Islet precursor cell (in vitro differentiated cells): ENCODE measurements at regions not wholly inside any gene's neighbourhood (a gene's known extent, or its start where the extent isn't known, plus 50 kb on each side); places are given as distances from the start of the nearest gene placed in this dataset.
"Not testable (repeated sequence)": the region's sequence is repeated elsewhere in the genome, so short reads cannot be mapped to it uniquely, and the experiment has no call there.

Experiments used
- DNase-seq: peaks from one replicate; pipeline ENCODE4 v3.0.0-alpha.2; 2018

DNA sequence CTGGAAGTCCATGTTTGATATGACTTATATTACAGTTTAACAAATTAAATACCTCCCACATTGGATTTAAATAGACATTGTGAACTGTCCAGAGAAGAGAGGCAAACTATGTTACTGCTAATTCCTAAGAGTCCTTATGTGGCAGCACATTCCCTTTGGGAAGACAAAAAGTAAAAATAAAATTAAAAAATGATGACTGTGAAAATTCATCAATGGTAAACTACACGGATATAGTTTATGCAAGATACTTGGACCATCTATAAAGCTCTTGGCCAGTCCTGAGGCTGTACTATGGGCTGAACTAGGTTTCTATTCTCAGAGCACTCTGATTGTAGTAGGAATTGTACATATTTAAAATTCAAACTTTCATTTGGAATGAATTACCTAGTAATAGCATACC lies 206.4 kb downstream of the LRRK2 start:
- no peak for DNase-seq

DNA sequence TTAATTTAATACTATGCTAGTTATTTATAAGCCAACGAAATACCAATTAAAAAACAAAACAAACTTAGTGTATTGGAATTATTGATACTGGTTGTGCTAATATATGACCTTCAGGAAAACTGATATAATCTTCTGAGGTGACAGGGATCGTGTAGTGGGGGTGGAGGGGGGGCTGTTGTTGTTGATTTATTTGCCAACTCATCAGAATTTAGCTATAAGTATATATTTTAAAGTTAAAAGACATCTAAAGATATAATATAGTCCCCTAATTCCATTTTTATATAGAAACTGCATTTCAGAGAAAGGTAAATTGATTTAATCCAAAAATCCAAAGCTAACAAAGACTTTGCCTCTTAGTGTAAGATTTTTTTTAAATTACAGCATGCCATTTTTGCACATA lies 210.5 kb downstream of the LRRK2 start:
- DNase-seq: no peak

GRCh38 chr12:40435951-40436350 lies 211.2 kb downstream of the LRRK2 start:
- DNase-seq: no peak

DNA sequence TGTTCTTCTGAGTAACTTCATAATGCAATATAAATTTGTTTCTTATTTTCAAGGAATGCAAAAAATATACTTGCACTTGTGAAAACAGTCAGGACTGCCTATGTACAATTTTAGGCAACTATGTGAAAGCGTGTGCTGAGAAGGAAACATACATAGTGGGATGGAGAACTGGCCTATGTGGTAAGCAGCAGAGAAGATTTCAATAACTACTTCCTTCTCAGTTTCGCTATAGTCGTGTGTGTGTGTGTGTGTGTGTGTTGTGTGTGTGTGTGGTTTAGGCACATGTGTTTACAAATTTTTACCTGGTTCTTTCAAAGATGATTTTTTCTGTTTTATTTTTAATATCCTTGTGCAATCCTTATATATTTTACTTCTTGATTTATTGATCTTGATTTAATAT lies 211.8 kb downstream of the LRRK2 start:
- no peak for DNase-seq

- no peak for DNase-seq
These were observed 215.1 kb downstream of the LRRK2 start for GRCh38 chr12:40439771-40440492.

DNA sequence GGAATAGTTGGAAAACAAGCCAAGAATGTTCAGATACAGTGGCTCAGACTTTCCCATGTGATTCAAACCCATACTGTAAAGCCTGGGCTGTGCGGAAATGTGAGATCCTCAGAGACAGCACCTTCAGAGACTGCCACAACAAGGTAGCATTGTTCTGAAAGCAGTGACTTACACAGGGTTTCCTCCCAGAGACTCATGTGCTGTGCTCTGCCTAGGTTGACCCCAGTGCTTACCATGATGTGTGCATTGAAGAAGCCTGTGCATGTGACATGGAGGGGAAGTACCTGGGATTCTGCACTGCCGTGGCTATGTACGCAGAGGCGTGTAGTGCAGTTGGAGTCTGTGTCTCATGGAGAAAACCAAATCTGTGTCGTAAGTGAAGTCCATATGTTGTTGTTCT lies 219.4 kb downstream of the LRRK2 start:
- peak; percentile 78 for DNase-seq

GRCh38 chr12:40446385-40446784 lies 221.6 kb downstream of the LRRK2 start:
- no peak for DNase-seq

GRCh38 chr12:40448523-40448922 lies 223.7 kb downstream of the LRRK2 start:
- DNase-seq: not testable (repeated sequence)

- DNase-seq: no peak
These were observed 226.9 kb downstream of the LRRK2 start for GRCh38 chr12:40451661-40452060.

DNA sequence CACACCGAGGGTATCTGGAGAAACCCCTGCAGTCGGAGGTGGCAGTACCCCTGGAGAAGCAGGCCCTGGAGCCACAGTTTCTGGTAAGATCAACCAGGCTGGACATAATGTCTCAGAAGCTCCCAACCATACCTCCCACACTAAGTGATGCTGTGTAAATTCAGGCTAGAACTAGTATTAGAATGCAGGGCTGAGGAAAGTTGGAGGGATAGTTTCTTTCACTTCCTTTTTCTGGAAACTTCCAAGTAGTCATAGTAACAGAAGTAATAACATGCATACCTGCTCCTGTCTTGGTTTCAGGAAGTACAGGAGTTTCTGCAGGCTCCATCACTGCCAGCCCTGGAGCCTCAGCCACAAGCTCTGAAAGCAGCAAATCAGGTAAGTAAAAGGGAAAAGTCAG lies 228.1 kb upstream of the CNTN1 start:
- DNase-seq: no peak

DNA sequence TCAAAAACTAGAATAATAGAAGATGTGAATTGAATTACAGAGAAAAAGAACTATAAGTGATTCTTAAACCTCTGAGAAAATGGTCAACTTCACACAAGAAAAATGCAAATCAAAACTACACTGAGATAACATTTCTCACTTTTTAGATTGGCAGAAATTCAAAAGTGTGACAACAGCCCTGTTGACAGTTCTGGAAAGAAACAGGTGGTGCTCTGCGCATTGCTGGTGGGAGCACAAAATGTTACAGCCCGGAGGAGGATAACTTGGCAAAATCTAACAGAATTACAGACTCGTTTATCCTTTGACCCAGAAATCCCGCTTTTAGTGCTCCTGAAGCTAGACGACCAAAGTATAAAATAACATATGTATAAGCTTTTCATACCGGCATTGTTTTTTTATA lies 222.5 kb upstream of the CNTN1 start:
- DNase-seq: no peak

GRCh38 chr12:40473962-40474361 lies 218.3 kb upstream of the CNTN1 start:
- DNase-seq: no peak

DNA sequence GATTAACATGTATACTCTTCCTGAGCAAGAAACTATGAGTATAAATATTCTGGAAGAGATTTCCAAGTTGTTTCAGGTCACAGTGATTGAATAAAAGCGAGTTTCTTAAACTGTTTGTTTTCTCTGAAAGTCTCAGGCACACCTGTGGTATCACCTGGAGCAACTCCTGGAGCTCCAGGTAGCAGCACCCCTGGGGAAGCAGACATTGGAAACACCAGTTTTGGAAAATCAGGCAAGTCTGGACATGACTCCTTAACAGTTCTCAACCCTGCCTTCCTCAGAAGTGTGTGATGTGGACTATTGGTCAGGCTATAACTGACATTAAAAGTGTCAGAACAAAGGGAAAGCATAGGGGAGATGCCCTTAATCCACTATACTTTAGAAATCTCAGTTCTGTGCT lies 217.6 kb upstream of the CNTN1 start:
- DNase-seq: no peak

- DNase-seq: no peak
These were observed 192.4 kb upstream of the CNTN1 start for GRCh38 chr12:40499856-40500255.

- DNase-seq: no peak
These were observed 189.9 kb upstream of the CNTN1 start for GRCh38 chr12:40502322-40502721.

DNA sequence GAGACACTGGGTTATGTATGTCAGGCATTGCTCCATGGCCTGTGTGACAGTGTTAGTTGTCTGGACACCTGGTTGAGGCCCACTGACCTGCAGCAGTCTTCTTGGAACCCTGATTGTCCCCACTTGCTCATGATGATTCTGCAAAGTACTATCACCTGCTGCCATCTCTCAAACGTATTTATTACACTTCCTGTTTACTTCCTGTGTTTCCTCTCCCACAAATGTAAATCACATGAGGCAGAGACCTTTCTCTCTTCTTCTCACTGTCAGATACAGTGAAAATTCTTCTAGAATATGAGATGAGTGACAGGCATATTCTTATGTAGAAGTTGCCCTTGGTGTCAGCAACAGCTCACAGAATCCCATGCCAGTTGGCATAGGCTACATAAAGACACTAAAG lies 186.9 kb upstream of the CNTN1 start:
- DNase-seq: no peak

DNA sequence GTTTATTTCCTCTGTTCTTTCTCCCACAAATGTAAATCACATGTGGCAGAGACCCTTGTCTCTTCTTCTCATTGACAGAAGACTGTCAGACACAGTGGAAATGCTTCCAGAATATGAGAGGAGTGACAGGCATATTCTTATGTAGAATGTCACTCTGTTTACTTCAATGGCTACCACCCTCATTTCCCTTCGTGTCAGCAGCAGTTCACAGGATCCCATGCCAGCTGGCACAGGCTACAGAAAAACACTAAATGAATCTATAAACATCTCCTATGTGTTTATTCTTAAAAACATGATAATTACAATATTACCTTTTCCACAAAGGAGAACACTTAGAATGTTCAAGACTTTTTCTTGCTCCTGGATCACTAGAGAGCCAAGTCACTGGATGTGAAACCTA lies 183.8 kb upstream of the CNTN1 start:
- DNase-seq: no peak

DNA sequence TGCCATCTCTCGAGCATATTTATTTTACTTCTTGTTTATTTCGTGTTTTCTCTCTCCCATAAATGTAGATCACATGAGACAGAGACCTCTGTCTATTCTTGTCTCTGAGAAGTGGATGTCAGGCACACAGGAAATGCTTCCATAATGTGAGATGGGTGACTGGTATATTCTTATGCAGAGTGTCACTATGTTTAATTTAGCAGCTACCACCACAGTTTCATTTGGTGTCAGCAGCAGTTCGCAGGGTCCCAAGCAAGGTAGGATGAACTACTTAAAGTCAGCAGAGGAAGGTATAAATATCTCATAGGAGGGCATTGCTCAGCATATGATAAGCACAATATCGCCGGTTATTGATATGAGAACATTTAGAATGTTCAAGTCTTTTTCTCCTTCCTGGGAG lies 180.9 kb upstream of the CNTN1 start:
- DNase-seq: no peak

GRCh38 chr12:40515041-40515816 lies 177.0 kb upstream of the CNTN1 start:
- DNase-seq: no peak

DNA sequence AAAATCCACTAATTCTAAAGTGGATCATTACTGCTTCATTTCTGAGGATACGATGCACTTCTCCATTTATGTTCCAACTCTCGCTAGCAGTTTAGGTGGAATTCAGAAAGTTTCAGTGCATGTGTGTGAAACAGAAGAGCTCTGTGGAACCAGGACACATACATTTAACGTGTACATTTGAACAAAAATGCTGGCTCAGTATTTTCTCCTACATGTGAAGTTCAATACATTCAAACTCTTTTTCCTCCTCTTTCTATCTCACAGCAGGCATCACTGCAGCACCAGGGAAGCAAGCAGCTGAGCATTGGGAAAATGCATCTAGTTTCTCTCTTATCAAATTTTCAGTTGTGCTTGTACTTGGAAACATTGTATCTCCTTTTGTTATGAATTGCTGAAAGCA lies 169.4 kb upstream of the CNTN1 start:
- DNase-seq: no peak

DNA sequence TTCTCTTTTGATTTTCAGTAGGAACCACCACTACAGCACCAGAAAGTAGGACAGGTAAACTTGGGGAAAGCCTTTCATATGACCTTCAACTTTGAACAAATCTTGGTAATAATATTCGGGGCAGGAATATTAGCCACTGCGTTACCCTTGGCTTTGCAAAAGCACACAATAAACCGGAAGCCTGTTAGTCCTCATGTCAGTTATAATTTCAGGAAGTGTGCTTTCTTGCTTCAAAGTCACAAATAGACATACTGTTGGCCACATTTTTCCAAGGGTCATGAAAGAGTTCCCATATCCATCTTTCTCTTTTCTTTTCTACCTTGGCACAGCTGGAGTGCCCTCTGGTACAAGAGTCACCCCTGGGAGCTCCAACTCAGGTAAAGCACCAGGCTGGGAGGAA lies 167.2 kb upstream of the CNTN1 start:
- no peak for DNase-seq

GRCh38 chr12:40534828-40535227 lies 157.4 kb upstream of the CNTN1 start:
- DNase-seq: no peak

DNA sequence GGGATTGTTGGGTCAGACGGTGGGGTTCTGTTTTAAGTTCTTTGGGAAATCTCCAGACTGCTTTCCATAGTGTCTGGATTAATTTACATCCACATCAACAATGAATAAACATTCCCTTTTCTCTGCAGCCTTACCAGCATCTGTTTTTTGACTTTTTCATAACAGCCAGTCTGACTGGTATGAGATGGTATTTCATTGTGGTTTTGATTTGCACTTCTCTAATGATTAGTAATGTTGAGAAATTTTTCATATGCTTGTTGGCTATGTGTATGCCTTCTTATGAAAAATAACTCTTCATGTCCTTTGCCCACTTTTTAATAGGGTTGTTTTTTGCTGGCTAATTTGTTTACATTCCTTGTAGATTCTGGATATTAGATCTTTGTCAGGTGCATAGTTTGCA lies 140.8 kb upstream of the CNTN1 start:
- DNase-seq: no peak

DNA sequence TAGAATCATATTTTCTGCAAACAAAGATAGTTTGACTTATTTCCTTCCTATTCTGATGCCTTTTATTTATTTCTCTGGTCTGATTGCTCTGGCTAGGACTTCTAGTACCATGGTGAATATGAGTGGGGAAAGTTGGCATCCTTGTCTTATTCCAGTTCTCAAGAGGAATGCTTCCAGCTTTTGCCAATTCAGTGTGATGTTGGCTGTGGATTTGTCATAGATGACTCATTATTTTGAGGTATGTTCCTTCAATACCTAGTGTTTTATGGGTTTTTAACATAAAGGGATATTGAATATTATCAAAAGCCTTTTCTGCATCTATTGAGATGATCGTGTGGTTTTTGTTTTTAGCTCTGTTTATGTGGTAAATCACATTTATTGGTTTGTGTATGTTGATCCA lies 139.4 kb upstream of the CNTN1 start:
- DNase-seq: no peak

GRCh38 chr12:40557980-40558379 lies 134.3 kb upstream of the CNTN1 start:
- no peak for DNase-seq
